GM21390 (cell line): ENCODE measurements at regions not wholly inside any gene's neighbourhood (a gene's known extent, or its start where the extent isn't known, plus 50 kb on each side); places are given as distances from the start of the nearest gene placed in this dataset.
"Not testable (repeated sequence)": the region's sequence is repeated elsewhere in the genome, so short reads cannot be mapped to it uniquely, and the experiment has no call there.

Source experiments
- ATAC-seq: cut with Tn5 transposase; IDR thresholded peaks from one replicate; pipeline ENCODE4 v1.9.1; 2021; ENCODE audit not compliant: unreplicated experiment

DNA sequence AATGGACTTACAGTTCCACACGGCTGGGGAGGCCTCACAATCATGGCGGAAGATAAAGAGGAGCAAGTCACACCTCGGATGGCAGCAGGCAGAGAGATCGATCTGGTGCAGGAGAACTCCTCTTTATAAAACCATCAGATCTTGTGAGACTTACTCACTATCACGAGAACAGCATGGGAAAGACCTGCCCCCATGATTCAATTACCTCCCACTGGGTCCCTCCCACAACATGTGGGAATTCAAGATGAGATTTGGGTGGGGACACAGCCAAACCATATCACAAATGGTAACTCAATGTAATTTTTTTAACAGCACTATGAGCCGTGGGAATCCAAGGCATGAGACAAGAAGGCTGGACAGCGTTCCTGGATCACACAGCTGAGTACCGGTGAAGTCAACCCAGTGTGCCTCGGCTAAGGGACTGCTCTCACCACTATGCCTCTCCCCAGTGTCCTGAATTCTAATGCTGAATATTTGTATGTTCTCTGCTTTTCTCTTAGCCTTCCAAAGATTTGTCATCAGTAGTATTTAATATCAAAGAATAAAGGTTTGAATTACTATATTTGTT, 84.3 kb downstream of the IRS2 start:
- ATAC-seq: not testable (repeated sequence)

DNA sequence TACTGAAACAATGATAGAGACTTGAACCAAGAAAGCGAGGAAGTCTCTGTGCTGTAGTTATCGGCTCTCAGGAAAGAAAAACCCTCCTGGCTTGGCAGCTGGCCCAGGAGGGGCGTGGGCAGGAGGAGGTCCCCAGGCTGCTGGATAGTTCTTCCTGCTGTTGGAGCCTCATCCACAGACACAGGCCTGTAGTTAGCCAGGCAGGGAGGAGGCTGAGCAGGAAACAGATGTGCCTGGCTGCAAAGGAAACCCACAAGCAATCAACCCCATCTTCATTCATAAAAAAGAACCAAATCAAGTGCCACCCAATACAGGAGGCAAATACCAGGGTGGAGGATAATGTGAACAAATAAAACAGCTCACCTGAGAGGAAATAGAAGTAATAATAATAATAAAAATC, 86.2 kb downstream of the IRS2 start:
- ATAC-seq: no peak

DNA sequence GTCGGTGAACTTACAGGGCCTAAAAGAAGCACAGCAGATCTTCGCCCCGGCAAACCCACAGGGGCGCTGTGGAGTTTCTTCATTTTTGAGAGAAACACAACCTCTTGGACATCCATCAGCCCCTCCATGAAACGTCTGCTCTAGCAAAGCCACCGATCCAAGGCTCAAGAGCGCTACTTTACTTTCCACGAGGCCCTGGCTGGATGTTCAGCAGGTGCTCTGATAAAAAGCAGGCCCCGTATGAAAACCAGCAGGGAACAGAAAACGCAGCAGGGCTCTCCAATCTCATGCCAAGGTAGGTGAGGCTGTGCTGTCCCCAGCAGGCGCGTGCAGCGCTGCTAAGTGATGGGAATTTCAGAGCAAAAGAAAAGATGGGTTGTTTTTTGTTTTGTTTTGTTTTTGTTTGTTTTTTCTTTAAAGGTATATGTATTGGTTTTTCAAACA, 86.7 kb downstream of the IRS2 start:
- ATAC-seq: no peak

DNA sequence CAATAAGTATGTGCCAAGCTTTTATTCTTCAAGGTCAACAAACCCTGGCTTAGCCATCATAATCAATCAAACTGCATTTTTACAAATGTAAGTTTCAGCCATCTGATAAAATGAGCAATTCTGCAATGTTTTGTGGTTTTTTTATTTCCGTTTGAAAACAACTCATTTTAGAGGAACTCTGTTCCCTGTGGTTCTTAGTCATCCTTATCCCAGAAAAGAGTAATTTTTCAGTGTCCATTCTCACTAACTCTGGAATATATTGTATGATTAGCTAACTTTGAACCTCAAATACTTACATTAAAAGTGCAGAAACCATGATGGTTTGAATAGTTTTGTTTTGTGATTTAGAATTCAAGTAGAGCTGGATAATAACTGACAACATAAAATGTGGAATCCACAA, 87.6 kb downstream of the IRS2 start:
- ATAC-seq: no peak

DNA sequence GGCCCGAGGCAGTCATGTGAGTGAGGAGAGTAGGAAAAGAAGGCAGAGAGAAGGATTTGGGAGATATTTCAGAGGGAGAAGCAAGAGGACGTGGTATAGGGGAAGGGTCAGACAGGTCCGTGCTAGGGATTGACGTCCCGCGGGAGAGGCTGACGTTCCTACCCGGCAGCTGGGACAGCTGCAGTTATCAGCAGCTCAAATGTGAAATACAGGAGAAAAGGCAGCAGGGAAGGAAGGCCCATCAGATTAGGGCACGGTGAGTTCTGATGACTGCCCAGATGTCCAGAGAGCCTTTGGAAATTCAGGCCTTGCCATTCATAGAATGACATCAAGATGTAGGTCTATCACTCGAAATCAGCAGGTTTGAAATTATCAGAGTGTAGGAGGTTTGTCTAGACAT, 88.4 kb downstream of the IRS2 start:
- ATAC-seq: no peak

DNA sequence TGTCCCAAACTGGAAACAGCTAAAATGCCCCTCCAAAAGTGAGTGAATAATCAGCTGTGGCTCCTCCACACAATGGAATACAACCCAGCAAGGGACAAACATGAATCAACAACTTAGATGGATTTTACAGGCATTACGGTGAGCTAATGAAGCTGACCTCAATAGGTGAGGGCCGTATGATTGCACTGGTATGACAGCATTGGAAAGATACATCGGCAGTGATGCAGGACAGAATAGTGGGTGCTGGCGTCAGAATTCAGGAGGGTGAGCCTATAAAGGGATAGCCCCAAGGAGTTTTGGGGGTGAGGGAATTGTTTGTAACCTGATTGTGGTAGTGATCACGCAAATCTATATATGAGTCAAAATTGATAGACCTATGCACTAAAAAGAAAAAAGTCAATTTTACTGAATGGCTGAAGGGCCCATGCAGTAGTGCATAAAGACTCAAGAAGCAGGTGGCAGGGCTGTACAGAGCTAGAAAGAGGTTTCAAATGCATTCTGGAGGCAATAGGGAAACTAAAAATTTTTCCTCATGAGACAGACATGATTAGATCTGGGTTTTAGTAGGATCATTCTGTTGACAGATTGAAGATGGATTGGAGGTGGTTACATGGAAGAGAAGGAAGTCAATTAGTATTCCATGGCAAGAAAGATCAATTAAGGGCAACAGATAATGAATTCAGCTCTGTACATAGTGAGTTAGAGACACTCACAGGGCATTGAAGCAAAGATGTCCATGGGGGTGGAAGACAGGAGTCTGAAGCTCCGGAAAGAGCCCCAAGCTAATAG, 90.8 kb downstream of the IRS2 start:
- ATAC-seq: no peak

DNA sequence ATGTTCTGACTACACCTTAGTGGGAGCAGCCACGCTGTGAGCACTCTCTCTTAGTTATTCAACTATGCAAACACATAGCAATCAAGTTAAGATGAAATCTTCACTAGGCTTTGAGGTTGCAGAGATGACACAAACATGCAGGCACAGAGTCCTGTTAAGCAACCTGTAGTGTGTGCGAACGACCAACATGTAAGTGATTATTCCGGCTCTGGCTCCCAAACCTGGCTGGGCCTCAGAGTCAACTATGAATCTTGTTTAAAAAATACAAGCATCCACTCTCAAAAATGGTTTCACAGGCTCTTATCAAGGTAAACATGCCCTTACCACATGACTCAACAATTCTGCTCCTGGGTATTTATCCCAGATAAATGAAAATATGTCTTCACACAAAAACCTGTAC, 91.4 kb downstream of the IRS2 start:
- no peak for ATAC-seq

DNA sequence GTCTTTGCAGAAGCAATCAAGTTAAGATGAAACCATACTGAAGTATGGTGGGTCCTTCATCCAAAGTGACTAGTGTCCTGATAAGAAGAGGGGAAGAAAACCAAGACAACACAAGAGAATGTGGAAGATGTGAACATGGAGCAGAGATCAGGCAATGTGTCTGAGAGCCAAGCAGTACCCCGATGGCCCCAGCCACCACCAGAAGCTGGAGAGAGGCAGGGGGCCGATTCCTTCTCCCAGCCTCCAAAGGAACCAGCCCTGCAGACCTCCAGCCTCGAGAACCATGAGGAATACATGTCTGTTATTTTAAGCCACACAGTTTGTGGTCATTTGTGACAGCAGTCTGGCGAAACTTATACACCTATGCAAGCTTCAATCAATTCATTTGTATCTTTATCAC, 93.2 kb downstream of the IRS2 start:
- ATAC-seq: no peak

DNA sequence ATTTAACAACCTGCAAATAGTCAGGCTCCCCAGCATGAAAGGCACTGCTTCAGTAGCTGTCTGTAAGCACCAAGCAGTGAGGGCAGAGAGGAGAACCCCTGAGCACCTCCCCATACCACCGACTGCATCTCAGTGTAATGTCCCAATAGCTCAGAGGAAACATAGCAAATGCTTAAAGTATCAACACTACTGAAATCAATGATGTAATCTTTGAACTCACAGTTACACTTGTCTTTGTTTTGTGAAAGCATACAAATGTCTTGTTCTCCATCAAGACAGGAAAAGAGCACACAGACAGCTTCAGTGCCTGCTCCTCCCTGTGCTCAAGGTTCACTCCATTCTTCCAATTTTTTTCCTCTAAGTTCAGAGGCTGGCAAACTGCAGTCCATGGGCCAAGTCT, 94.7 kb downstream of the IRS2 start:
- no peak for ATAC-seq

DNA sequence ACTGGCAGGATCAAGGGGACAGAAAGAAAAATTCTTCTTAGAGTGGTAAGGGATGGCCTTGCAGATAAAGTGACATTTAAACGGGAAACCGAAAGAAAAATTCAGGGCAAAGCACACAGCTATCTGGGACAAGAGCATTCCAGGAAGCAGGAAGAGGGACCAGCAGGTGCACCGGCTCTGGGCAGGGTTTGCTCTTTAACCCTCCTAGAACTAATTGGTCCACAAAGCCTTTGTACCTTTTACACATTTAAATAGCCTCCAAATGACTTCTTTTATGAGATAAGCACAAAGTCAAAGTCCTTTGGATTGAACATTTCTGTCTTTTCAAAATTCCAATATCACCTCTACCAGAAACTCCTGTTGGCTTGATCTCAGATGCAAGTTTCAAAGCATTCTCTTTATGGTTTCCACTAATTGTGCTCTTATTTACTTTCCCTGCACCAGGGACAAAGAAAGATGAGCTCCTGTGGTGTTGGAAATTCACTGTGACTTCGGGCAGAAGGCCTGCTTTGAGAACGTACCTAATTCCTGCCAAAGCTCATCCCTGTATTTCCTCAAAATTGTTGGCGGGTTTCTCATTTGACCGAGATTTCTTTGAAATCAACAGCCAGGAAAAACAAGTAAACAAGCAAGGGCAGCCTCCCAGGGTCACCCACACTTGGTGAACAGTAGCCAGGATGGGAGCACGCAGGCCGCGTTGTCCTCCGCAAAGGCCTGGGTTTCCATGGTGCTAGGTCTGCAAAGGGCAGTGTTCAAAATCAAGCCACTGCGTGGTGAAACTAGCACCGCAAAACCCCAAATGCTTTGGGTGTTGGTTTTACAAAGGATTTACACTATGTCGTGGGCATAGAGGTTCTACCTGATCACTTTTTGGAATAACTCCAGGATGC, 98.6 kb downstream of the IRS2 start:
- no peak for ATAC-seq

DNA sequence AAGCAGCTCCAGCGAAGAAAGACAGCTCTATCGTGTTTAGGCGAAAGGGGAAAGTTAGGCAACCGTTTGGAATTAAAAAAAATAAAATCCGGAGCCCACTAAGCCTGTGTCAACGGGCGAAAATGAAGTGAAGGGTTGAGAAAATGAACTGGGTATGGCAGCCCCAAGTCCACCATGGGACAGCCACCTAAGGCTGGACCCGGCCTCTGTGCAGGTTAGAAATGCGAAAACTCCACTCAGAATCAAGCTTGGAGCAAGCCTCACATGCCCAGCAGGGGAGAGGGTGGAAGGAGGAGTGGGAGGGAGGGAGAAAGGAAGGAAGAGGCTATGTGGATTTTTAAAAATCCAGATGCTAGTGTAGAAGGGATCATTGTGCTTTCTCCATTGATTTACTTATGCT, 101.2 kb downstream of the IRS2 start:
- no peak for ATAC-seq

DNA sequence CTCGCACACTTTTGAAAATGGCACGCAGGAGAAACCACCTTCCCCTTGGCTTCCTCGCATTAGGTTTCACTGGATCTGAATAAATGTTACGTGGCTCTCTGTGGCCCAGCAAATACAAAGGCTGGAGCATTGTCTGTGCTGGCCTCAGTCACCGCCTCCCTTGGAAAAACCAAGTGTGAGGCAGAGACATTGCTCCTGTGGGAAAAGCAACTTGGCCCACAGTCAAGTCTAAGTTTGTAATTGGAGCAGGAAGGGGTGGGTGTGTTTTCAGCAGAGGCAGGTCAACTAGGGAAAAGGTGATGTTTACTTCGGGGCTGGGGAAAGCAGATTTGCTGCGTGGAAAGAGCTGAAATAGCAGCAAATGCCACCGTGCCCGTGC, 101.6 kb downstream of the IRS2 start:
- no peak for ATAC-seq

DNA sequence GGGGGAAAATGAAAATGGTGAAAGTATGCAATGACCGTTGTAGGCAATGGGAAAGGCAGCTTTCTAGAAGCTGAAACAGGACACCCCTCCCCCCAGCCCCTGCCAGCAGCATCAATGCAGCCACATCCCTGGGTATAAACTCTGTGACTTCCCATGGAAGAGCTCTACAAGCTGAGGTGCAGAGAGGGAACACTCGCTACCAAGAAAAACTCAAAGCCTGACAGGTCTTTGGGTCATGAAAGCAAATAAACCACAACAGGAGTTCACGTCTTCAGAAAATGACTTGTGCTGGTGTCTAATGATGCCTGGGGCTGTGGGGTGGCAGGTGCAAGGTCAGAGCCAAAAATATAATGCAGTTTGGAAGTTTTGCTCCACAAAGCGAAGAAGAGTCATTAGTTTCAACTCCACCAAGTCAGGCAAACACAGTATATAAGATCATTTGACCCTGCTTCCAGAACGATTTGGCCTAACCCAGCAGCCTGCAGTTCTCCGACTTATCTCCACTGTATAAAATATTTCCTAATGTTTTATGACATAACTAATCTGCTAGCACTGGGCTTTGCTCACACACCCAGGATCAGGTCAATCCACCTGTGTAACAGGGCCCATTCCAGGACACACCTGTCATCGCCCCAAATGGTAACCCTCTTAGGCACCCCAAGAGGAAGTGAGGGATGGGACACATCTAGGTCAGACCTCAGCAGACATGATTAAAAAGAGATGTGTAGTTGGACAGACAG, 102.1 kb downstream of the IRS2 start:
- no peak for ATAC-seq

DNA sequence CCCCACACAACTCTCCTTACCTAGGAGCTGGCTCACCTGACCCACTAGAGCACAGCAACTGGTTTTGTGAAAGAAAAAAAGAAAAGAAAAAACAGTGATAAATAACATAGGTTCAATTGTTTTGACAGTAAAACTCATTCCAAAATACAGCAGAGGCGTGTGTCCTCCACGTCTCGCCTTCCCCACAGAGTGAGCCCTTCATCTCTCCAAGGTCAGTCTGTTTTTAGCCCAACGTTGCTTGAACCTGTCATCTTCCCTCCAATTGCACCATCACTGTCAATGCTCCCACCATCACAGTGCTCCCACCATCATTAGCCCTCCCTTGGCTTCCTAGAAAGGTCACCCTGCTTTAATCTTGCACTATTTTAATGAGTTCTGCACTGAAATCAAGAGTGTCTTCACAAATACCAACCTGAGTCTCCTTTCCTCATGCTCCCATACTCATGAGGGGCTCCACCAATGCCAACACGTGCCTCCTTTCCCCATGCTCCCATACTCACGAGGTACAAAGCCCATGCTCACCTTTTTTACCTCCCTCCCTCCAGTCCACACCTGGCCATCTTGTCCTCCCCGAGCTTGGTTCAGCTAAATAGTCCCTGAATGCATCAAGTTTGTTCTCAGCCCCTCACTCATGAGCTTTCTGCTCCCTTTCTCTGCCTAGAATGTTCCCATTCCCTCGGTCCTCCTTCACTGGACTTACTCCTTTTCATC, 103.7 kb downstream of the IRS2 start:
- no peak for ATAC-seq

DNA sequence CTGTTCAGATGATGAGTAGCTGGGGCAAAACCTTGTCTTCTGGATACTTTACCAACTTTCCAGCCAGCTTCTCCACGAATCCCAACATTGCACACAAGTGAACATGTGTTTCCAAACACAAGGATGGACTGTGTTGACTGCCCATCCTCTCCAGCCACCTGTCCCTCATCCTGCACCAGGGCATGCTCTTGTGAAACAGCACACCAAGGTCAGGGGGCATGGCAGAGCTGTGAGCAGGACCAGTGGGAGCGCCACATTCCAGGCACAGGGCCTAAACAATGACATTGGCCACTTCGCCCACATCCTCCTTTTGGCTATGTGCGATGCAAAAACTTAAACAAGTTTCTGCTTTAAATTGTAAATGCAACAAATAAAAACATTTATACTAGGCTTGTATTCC, 105.5 kb downstream of the IRS2 start:
- no peak for ATAC-seq

DNA sequence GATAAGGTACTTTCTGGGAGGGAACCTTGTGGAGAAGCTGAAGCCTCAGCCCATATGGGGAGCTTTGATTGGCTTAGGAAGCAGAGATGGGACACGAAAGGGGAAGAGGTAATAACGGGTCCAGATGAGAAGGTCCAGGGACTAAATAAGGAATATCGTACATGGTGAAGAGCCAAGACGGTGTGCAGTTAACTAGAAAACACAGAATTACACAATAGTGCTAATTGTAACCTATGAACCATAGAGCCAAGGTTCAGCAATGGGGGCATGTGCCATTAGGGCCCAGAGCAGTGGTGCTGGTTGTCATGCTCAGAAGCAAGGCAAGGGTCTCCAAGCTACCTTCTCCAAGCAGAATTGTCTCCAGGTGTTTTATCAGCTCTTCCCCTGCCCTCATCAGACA, 106.1 kb downstream of the IRS2 start:
- no peak for ATAC-seq

DNA sequence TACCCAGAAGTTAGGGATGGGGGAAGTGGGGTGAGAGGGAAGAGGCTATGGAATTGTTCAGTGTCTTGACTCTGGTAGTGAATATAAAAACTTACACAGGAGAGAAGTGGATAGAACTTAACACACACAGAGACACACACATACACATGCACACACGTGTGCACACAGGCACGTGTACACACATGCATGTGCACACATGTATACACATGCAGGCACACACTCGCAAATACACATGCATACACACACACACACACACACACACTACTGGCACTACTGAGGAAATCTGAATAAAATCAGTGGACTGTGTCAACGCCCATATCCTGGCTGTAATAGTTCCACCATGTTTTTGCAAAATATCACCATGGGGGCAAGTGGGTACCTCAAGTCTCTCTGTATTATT, 107.9 kb downstream of the IRS2 start:
- ATAC-seq: no peak

DNA sequence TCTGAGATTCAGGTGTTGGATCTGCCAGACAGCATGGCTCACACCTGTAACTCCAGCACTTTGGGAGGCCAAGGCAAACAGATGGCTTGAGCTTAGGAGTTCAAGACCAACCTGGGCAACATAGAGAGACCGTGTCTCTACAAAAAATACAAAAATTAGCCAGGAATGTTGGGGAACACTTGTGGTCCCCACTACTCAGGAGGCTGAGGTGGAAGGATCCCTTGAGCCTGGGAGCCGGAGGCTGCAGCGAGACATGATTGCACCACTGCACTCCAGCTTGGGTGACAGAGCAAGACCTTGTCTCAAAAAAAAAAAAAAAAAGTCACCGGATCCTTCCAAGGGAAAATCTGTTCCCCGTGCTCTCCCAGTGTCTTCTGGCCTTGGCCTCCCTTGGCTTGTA, 109.2 kb downstream of the IRS2 start:
- ATAC-seq: no peak

DNA sequence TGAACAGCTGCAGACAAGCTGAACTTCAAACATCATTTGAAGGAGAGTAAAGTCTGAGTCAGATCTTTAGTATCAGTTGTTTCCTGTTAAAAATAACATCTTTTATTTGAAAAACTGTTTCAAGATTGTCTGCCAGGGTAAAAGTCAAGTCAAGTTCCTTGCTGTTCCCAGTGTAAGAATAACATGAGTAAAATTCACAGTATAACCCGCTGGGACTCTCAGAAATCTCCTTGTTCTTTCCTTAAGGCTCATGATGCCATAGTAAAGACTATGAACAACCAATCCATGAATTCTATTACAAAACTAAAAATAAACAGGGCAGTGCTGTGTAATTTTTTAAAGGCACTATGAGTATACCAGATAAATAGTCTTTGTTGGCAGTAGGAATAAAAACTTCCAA, 112.9 kb downstream of the IRS2 start:
- no peak for ATAC-seq

DNA sequence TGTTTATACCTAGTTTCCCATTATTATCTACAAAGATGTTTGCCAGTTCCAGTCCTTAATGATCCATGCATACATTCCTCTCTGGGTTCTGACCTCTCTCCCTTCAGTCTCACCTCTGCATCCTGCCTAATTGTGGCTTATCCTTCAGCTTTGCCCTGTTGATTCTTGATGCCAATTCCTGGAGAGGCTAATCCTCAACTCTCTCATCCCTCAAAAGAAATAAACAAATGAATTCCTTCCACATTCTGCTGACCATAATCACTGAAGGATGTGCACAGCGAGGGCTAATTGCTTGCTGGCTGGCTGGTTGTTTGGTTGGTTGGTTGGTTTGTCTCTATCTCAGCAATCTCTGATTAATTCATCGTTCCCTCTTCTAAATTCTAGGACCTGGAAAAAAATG, 113.8 kb downstream of the IRS2 start:
- ATAC-seq: no peak

DNA sequence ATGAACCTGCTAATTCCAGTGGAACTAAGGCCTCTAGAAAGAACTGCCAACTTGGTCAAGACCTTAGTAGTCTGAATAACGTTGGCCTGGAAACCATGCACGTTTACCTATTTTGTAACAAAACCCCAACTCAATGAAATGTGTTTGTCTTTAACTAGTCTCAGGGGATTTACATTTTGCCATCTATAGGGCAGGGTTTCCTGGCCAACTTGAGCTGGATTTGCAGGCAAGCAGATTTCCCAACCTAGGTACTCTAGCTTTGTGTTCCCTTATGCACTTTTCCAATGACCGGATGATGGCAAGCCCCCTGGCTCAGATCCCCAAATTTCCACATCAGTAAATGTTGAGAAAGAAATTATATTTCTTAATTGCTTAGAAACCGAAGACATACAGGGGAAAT, 114.5 kb downstream of the IRS2 start:
- no peak for ATAC-seq
